GM12892 (cell line): ENCODE measurements at regions not wholly inside any gene's neighbourhood (a gene's known extent, or its start where the extent isn't known, plus 50 kb on each side); places are given as distances from the start of the nearest gene placed in this dataset.

Experiments used
- POLR2A ChIP-seq: IDR thresholded peaks from 2 replicates; pipeline ENCODE4 v1.6.1; 2011; ENCODE audit warnings: low read depth, low read length, control low read depth
- TAF1 ChIP-seq: IDR thresholded peaks from 2 replicates; pipeline ENCODE4 v1.6.1; 2011; ENCODE audit warnings: low read depth, mild to moderate bottlenecking, control low read depth, low read length, borderline replicate concordance

DNA sequence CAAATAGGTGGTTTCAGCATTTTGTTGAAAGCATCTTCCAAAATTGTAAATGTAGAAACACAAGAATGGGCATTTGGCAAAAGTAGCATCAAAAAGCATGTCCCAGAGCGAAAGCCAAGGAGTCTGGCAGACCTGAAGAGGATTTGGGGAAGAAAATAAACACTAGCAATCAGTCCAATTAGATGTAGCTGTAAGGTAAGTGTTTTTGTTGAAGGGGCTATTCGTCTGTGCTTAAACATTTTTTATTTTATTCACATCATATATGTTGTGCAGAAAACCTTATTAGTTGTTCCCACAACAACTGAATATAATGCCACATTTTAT is 954.1 kb upstream of the COX7C start:
- TF ChIP-seq POLR2A (no peak), TAF1 (no peak)
